Activated CD8-positive, alpha-beta T cell treated with anti-CD3 and anti-CD28 coated beads for 36 hours (primary cell): ENCODE measurements at regions not wholly inside any gene's neighbourhood (a gene's known extent, or its start where the extent isn't known, plus 50 kb on each side); places are given as distances from the start of the nearest gene placed in this dataset.

Experiments
- ATAC-seq: fragments of 200-7000 bp; cut with Tn5 transposase; one replicate; pipeline ENCODE4 v1.10.0; 2021; ENCODE audit warnings: mild to moderate bottlenecking, moderate library complexity
- CTCF ChIA-PET: fragments of 350-600 bp; sonication (Branson Sonifier 250); formaldehyde crosslinking; loops from one replicate; lab custom pipeline; 2021; ENCODE audit warnings: antibody characterized with exemption; lab: Charles Lee
- POLR2A ChIA-PET: fragments of 350-600 bp; sonication (Branson Sonifier 250); formaldehyde crosslinking; loops from one replicate; lab custom pipeline; 2021; ENCODE audit warnings: antibody characterized with exemption; lab: Charles Lee
- DNase-seq: peaks from one replicate; pipeline ENCODE4 v3.0.0-alpha.2; 2020
- H3K27ac Mint-ChIP-seq: one replicate; pipeline ENCODE4 v1.8.0; 2021; ENCODE audit warnings: mild to moderate bottlenecking, mixed read lengths
- H3K27me3 Mint-ChIP-seq: one replicate; pipeline ENCODE4 v1.8.0; 2021; ENCODE audit warnings: mixed read lengths
- H3K36me3 Mint-ChIP-seq: one replicate; pipeline ENCODE4 v1.8.0; 2021; ENCODE audit warnings: low read depth, mixed read lengths
- H3K4me1 Mint-ChIP-seq: one replicate; pipeline ENCODE4 v1.8.0; 2021; ENCODE audit warnings: low read depth, mixed read lengths
- H3K4me3 Mint-ChIP-seq: one replicate; pipeline ENCODE4 v1.8.0; 2021; ENCODE audit warnings: mild to moderate bottlenecking, moderate library complexity, mixed read lengths
- H3K9me3 Mint-ChIP-seq: one replicate; pipeline ENCODE4 v1.8.0; 2021; ENCODE audit warnings: mixed read lengths
- CTCF ChIP-seq: fragments of 200-600 bp; IDR thresholded peaks from one replicate; pipeline ENCODE4 v1.8.0; 2022; ENCODE audit warnings: antibody characterized with exemption, mild to moderate bottlenecking
- intact Hi-C: fragments of 100-400 bp; cut with micrococcal nuclease; formaldehyde crosslinking; loops from one replicate; pipeline ENCODE4 v1.10.0; 2022

GRCh38 chr13:95432141-95432540, 120.4 kb upstream of the CLDN10 start:
- ChIA-PET POLR2A (no interaction called here), CTCF (interaction anchor here (1.3 kb wide), 1 partner anchor 28 kb away, joined by 4 read pairs; no protein-coding TSS in a partner anchor)
- Mint-ChIP-seq H3K27me3 (peaks cover 3% of the 10 kb centered on the region), H3K36me3 (no peaks in the 10 kb centered on the region), H3K9me3 (no peaks in the 10 kb centered on the region), H3K27ac (no peak overlapping the region), H3K4me1 (no peaks in the 10 kb centered on the region), H3K4me3 (no peak overlapping the region)
- TF ChIP-seq CTCF, result no peak
- intact Hi-C loops, result no loop called here
- ATAC-seq (no peak), DNase-seq (no peak)

GRCh38 chr13:95433537-95433936, 119.0 kb upstream of the CLDN10 start:
- ATAC-seq (no peak), DNase-seq (no peak)
- Mint-ChIP-seq H3K27ac (no peak overlapping the region), H3K4me1 (no peaks in the 10 kb centered on the region), H3K4me3 (no peak overlapping the region), H3K36me3 (no peaks in the 10 kb centered on the region), H3K27me3 (peaks cover 1% of the 10 kb centered on the region), H3K9me3 (no peaks in the 10 kb centered on the region)
- no peak for TF ChIP-seq CTCF
- POLR2A ChIA-PET, result no interaction called here
- CTCF ChIA-PET, result interaction anchor here (1.1 to 1.3 kb wide), 2 partner anchors 29 to 104 kb away, joined by 3 to 4 read pairs; no protein-coding TSS in a partner anchor
- intact Hi-C loops, result no loop called here

- no peak for DNase-seq
- no peak overlapping the region for H3K4me3 Mint-ChIP-seq
- no peaks in the 10 kb centered on the region for H3K4me1 Mint-ChIP-seq
- H3K9me3 Mint-ChIP-seq, result no peaks in the 10 kb centered on the region
- CTCF ChIA-PET, result interaction anchor here (1.1 kb wide), 1 partner anchor 103 kb away, joined by 3 read pairs; no protein-coding TSS in a partner anchor
- POLR2A ChIA-PET, result no interaction called here
- no peak overlapping the region for H3K27ac Mint-ChIP-seq
- no peak for TF ChIP-seq CTCF
- H3K36me3 Mint-ChIP-seq, result no peaks in the 10 kb centered on the region
- ATAC-seq, result no peak
- intact Hi-C loops, result no loop called here
- no peaks in the 10 kb centered on the region for H3K27me3 Mint-ChIP-seq
Observed at GRCh38 chr13:95434111-95434510, 118.4 kb upstream of the CLDN10 start.

- no peaks in the 10 kb centered on the region for H3K27me3 Mint-ChIP-seq
- H3K27ac Mint-ChIP-seq, result no peak overlapping the region
- no peaks in the 10 kb centered on the region for H3K4me1 Mint-ChIP-seq
Observed at GRCh38 chr13:95437561-95437960, 115.0 kb upstream of the CLDN10 start.

GRCh38 chr13:95438297-95438696, 114.2 kb upstream of the CLDN10 start:
- ChIA-PET CTCF (no interaction called here), POLR2A (no interaction called here)
- TF ChIP-seq CTCF, result no peak
- Mint-ChIP-seq H3K27me3 (peaks cover 3% of the 10 kb centered on the region), H3K4me1 (no peaks in the 10 kb centered on the region), H3K36me3 (no peaks in the 10 kb centered on the region), H3K27ac (no peak overlapping the region), H3K4me3 (no peak overlapping the region), H3K9me3 (no peaks in the 10 kb centered on the region)
- DNase-seq, result no peak
- intact Hi-C loops, result no loop called here
- ATAC-seq, result no peak

More at GRCh38 chr13:95437561-95437960, 115.0 kb upstream of the CLDN10 start:
- no peaks in the 10 kb centered on the region for H3K36me3 Mint-ChIP-seq
- POLR2A ChIA-PET, result no interaction called here
- intact Hi-C loops, result no loop called here
- CTCF ChIA-PET, result no interaction called here
- H3K4me3 Mint-ChIP-seq, result no peak overlapping the region
- no peaks in the 10 kb centered on the region for H3K9me3 Mint-ChIP-seq
- TF ChIP-seq CTCF, result no peak
- ATAC-seq (no peak), DNase-seq (no peak)
